T47D (cell line): ENCODE measurements at regions not wholly inside any gene's neighbourhood (a gene's known extent, or its start where the extent isn't known, plus 50 kb on each side); places are given as distances from the start of the nearest gene placed in this dataset.

Experiments used
- DNase-seq, 2 experiments: peaks; one replicate each; pipeline versions ENCODE4 v3.0.0 to v3.0.0-alpha.2; 2011 to 2012; ENCODE audit warnings: low read depth in 1 of 2, low spot score in 1 of 2
- JUND ChIP-seq: IDR thresholded peaks from 2 replicates; pipeline ENCODE4 v1.6.1; 2012; ENCODE audit warnings: low read depth
- in situ Hi-C: cut with HindIII; loops from 2 replicates; pipeline ENCODE4 v1.10.0; 2016; ENCODE audit warnings: low sequenced_read_pairs, low pct_unique_long_range_greater_than_20kb

- no peak for TF ChIP-seq JUND
- DNase-seq, result no peak
Measured at GRCh38 chr15:69782139-69782658, 315.5 kb downstream of the TLE3 start.

GRCh38 chr15:69782809-69783208 is 314.9 kb downstream of the TLE3 start:
- no peak for TF ChIP-seq JUND
- in situ Hi-C loops, result no loop called here
- DNase-seq, result no peak

More at GRCh38 chr15:69782139-69782658, 315.5 kb downstream of the TLE3 start:
- in situ Hi-C loops, result no loop called here

- DNase-seq, result no peak
- TF ChIP-seq JUND, result no peak
- in situ Hi-C loops, result no loop called here
Measured at GRCh38 chr15:69783211-69783610, 314.5 kb downstream of the TLE3 start.

GRCh38 chr15:69784798-69785566 is 312.7 kb downstream of the TLE3 start:
- no peak for TF ChIP-seq JUND
- no peak for DNase-seq
- in situ Hi-C loops, result no loop called here

- no peak for DNase-seq
- TF ChIP-seq JUND, result no peak
- in situ Hi-C loops, result no loop called here
Measured at GRCh38 chr15:69786136-69786701, 311.5 kb downstream of the TLE3 start.

GRCh38 chr15:69787791-69788190 is 309.9 kb downstream of the TLE3 start:
- no peak for TF ChIP-seq JUND
- in situ Hi-C loops, result no loop called here
- no peak for DNase-seq

GRCh38 chr15:69789648-69790393 is 307.9 kb downstream of the TLE3 start:
- TF ChIP-seq JUND, result no peak
- no peak for DNase-seq
- in situ Hi-C loops, result no loop called here

GRCh38 chr15:69790632-69791031 is 307.1 kb downstream of the TLE3 start:
- TF ChIP-seq JUND, result no peak
- no peak for DNase-seq
- in situ Hi-C loops, result no loop called here

- TF ChIP-seq JUND, result no peak
Measured at GRCh38 chr15:69792823-69793222, 304.9 kb downstream of the TLE3 start.

GRCh38 chr15:69793431-69793780 is 304.3 kb downstream of the TLE3 start:
- DNase-seq, result no peak
- in situ Hi-C loops, result no loop called here
- no peak for TF ChIP-seq JUND

More at GRCh38 chr15:69792823-69793222, 304.9 kb downstream of the TLE3 start:
- DNase-seq, result no peak
- in situ Hi-C loops, result no loop called here

GRCh38 chr15:69793781-69794451 is 303.8 kb downstream of the TLE3 start:
- TF ChIP-seq JUND, result no peak
- no peak for DNase-seq
- in situ Hi-C loops, result no loop called here

- no peak for TF ChIP-seq JUND
- DNase-seq, result peak in 1 of 2 experiments; percentile 28
- in situ Hi-C loops, result no loop called here
Measured at GRCh38 chr15:69794645-69795469, 302.9 kb downstream of the TLE3 start.
